BJ (cell line): ENCODE measurements at regions not wholly inside any gene's neighbourhood (a gene's known extent, or its start where the extent isn't known, plus 50 kb on each side); places are given as distances from the start of the nearest gene placed in this dataset.

Experiments used
- CTCF ChIA-PET: fragments of 350-600 bp; formaldehyde crosslinking; extraction: SDS; loops from one replicate; lab custom pipeline; 2021; ENCODE audit warnings: antibody characterized with exemption, inconsistent platforms; lab: Yijun Ruan, JAX
- POLR2A ChIA-PET: fragments of 300-600 bp; sonication (Branson Sonifier 250); formaldehyde crosslinking; extraction: SDS; loops from one replicate; lab custom pipeline; 2021; ENCODE audit warnings: antibody characterized with exemption; lab: Charles Lee
- DNase-seq: peaks from one replicate; pipeline ENCODE4 v3.0.0-alpha.2; 2011; ENCODE audit warnings: low read depth
- H3K27me3 ChIP-seq: 2 replicates; pipeline ENCODE4 v1.6.0; 2011; ENCODE audit warnings: low read length; ENCODE audit not compliant: control insufficient read depth, insufficient read depth
- H3K36me3 ChIP-seq: 2 replicates; pipeline ENCODE4 v1.5.1; 2011; ENCODE audit warnings: low read length; ENCODE audit not compliant: control insufficient read depth, insufficient read depth
- H3K4me3 ChIP-seq: 2 replicates; pipeline ENCODE4 v1.5.1; 2011; ENCODE audit warnings: low read depth, mild to moderate bottlenecking, control low read depth, low read length
- CTCF ChIP-seq: IDR thresholded peaks from 2 replicates; pipeline ENCODE4 v1.5.1; 2011; ENCODE audit warnings: low read depth, mild to moderate bottlenecking, control low read depth, inconsistent platforms, low read length, moderate library complexity; ENCODE audit not compliant: insufficient read depth

DNA sequence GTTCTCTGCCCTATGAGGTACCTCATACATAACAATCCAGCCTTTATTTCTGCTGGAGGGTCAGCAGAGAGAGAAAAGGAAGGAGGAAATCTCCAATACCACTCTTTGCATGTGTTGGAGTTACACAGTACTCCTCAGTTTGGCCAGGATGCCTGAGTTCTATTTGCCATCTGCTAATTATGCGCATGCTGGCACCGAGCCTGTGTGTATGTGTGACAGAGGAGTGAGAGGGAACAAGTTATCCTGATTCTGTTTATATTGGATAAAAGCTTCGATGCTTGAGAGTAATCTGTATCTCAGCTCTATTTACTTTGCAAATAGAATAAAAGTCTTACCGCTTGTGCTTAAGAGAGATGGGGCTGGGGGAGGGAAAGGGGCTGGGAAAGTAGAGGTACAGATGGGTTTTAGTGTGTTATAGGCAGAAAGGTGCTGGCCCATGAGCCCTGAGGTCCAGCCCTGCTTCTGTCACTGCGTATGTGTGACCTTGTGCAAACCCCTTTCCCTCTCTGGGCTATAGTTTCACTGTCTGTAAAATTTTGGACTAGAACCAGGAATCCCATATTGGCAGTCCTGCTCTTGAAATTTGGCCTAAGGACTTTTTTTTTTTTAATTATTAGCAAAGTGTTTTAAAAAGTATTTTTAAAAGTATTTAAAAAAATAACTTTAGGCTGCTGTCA is 54.5 kb upstream of the PLXNA2 start:
- H3K4me3 ChIP-seq = no peak overlapping the region
- POLR2A ChIA-PET = no interaction called here
- CTCF ChIA-PET = interaction anchor here (1.3 kb wide), 1 partner anchor 353 kb away, joined by 3 read pairs; no protein-coding TSS in a partner anchor
- no peak for TF ChIP-seq CTCF
- no peaks in the 10 kb centered on the region for H3K27me3 ChIP-seq
- no peak for DNase-seq
- H3K36me3 ChIP-seq = no peaks in the 10 kb centered on the region

DNA sequence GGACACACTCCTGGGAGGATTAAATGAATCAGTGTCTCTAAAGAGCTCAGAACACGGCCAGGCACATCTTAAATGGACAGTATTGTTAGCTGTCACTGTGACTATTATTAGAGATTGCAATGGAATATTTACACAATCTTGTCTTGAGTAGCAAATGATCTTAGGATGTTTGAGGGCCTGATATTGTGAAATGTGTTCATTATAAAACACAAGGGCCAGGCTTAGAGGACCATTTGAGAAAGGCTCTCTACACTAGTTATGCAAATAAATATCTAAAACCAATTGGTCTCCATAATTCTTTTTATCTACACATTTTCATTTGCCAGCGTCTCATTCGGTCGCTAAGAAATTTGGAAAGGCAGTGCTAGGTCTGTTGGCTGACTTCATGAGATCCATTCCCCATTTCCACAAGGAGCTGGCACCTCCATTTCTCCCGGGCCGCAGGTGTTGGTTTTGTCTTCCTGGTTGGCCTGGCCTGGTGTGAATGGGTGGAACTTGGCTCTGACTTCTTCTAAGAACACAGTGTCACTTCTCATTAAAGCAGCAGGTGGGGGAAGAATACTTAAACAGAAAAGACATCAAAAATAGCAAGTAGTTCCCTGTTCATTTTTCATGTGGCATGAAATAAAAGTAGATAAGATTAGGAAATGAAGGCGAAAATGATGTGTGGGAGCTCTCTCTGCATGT is 56.0 kb upstream of the PLXNA2 start:
- no peak for TF ChIP-seq CTCF
- no peaks in the 10 kb centered on the region for H3K36me3 ChIP-seq
- CTCF ChIA-PET = no interaction called here
- no peak overlapping the region for H3K4me3 ChIP-seq
- DNase-seq = no peak
- H3K27me3 ChIP-seq = no peaks in the 10 kb centered on the region
- POLR2A ChIA-PET = no interaction called here

- TF ChIP-seq CTCF = no peak
- Histone ChIP-seq H3K4me3 (no peak overlapping the region), H3K27me3 (no peaks in the 10 kb centered on the region), H3K36me3 (no peaks in the 10 kb centered on the region)
- POLR2A ChIA-PET = no interaction called here
- DNase-seq = no peak
- CTCF ChIA-PET = no interaction called here
Observed at GRCh38 chr1:208302699-208303238, 58.6 kb upstream of the PLXNA2 start.

GRCh38 chr1:208303743-208304712 is 59.8 kb upstream of the PLXNA2 start:
- ChIA-PET CTCF (no interaction called here), POLR2A (no interaction called here)
- Histone ChIP-seq H3K4me3 (no peak overlapping the region), H3K27me3 (no peaks in the 10 kb centered on the region), H3K36me3 (no peaks in the 10 kb centered on the region)
- no peak for DNase-seq
- TF ChIP-seq CTCF = no peak
